GM21390 (cell line): ENCODE measurements at regions not wholly inside any gene's neighbourhood (a gene's known extent, or its start where the extent isn't known, plus 50 kb on each side); places are given as distances from the start of the nearest gene placed in this dataset.

Source experiments
- ATAC-seq: cut with Tn5 transposase; IDR thresholded peaks from one replicate; pipeline ENCODE4 v1.9.1; 2021; ENCODE audit not compliant: unreplicated experiment

GRCh38 chr4:12884846-12885796, 599.0 kb downstream of the RAB28 start:
- ATAC-seq = no peak

- no peak for ATAC-seq
Measured at GRCh38 chr4:12881945-12882584, 602.1 kb downstream of the RAB28 start.

- ATAC-seq = no peak
Measured at GRCh38 chr4:12880844-12881243, 603.3 kb downstream of the RAB28 start.

- no peak for ATAC-seq
Measured at GRCh38 chr4:12879496-12879895, 604.6 kb downstream of the RAB28 start.

- ATAC-seq = no peak
Measured at GRCh38 chr4:12875640-12876243, 608.4 kb downstream of the RAB28 start.

GRCh38 chr4:12873351-12873750, 610.8 kb downstream of the RAB28 start:
- ATAC-seq = no peak

- no peak for ATAC-seq
Measured at GRCh38 chr4:12861422-12861821, 622.7 kb downstream of the RAB28 start.

GRCh38 chr4:12852338-12853307, 631.5 kb downstream of the RAB28 start:
- ATAC-seq = peak; percentile 65

- ATAC-seq = no peak
Measured at GRCh38 chr4:12846368-12846767, 637.8 kb downstream of the RAB28 start.

GRCh38 chr4:12844141-12844540, 640.0 kb downstream of the RAB28 start:
- no peak for ATAC-seq

GRCh38 chr4:12827966-12828365, 656.2 kb downstream of the RAB28 start:
- ATAC-seq = no peak

- ATAC-seq = no peak
Measured at GRCh38 chr4:12791536-12791935, 692.6 kb downstream of the RAB28 start.

GRCh38 chr4:12787261-12787660, 696.9 kb downstream of the RAB28 start:
- ATAC-seq = no peak

- no peak for ATAC-seq
Measured at GRCh38 chr4:12778706-12779105, 705.4 kb downstream of the RAB28 start.

- ATAC-seq = no peak
Measured at GRCh38 chr4:12778191-12778590, 705.9 kb downstream of the RAB28 start.

GRCh38 chr4:12770351-12770750, 713.8 kb downstream of the RAB28 start:
- no peak for ATAC-seq

GRCh38 chr4:12761694-12762093, 722.4 kb downstream of the RAB28 start:
- ATAC-seq = no peak

- no peak for ATAC-seq
Measured at GRCh38 chr4:12747154-12747553, 737.0 kb downstream of the RAB28 start.

GRCh38 chr4:12746221-12746620, 737.9 kb downstream of the RAB28 start:
- ATAC-seq = no peak

GRCh38 chr4:12734586-12734985, 749.6 kb downstream of the RAB28 start:
- no peak for ATAC-seq

- no peak for ATAC-seq
Measured at GRCh38 chr4:12729384-12729783, 754.8 kb downstream of the RAB28 start.
